Transverse colon (tissue), 4 donors: ENCODE measurements at regions not wholly inside any gene's neighbourhood (a gene's known extent, or its start where the extent isn't known, plus 50 kb on each side); places are given as distances from the start of the nearest gene placed in this dataset.

ENCODE experiments used
- DNase-seq: peaks from one replicate; pipeline ENCODE4 v3.0.0-alpha.2; 2019
- H3K27ac ChIP-seq, 4 donors: fragments of 200-600 bp; sonication (generic); 2 replicates each; pipeline ENCODE4 v1.5.1; 2016 to 2018; ENCODE audit warnings: inconsistent platforms in 4 of 4
- H3K27me3 ChIP-seq: fragments of 200-600 bp; sonication (generic); 2 replicates; pipeline ENCODE4 v1.5.1; 2017; ENCODE audit warnings: inconsistent platforms
- H3K36me3 ChIP-seq, 4 donors: fragments of 200-600 bp; sonication (generic); 2 replicates each; pipeline ENCODE4 v1.5.1; 2017 to 2019; ENCODE audit warnings: inconsistent platforms in 4 of 4
- H3K4me1 ChIP-seq, 4 donors: fragments of 200-600 bp; sonication (generic); 2 replicates each; pipeline ENCODE4 v1.5.1; 2017 to 2020; ENCODE audit warnings: inconsistent platforms in 4 of 4
- H3K4me3 ChIP-seq, 4 donors: fragments of 200-600 bp; sonication (generic); 1 replicate in 1 of 4; 2 replicates in 3 of 4; pipeline versions ENCODE4 v1.5.1 to v1.6.1; 2017 to 2019; ENCODE audit warnings: inconsistent platforms in 4 of 4
- H3K9me3 ChIP-seq, 2 donors: fragments of 200-600 bp; sonication (generic); 2 replicates each; pipeline ENCODE4 v1.5.1; 2017 to 2019; ENCODE audit warnings: inconsistent platforms in 2 of 2
- EP300 ChIP-seq: sonication (generic); formaldehyde crosslinking; IDR thresholded peaks from one replicate; pipeline ENCODE4 v1.6.1; 2017; ENCODE audit warnings: antibody characterized with exemption, low read depth
- POLR2A ChIP-seq: fragments of 450-650 bp; IDR thresholded peaks from one replicate; pipeline ENCODE4 v1.6.1; 2016; ENCODE audit warnings: antibody characterized with exemption, mild to moderate bottlenecking, moderate library complexity
- POLR2AphosphoS5 ChIP-seq, 3 donors: sonication (generic); formaldehyde crosslinking; IDR thresholded peaks; one replicate each; pipeline ENCODE4 v1.6.1; 2016; ENCODE audit warnings: antibody characterized with exemption in 3 of 3
- WGBS, 2 donors: methylation state at CpG; one replicate each; pipeline ENCODE4 v1.1.5; 2018; ENCODE audit warnings: low coverage in 1 of 2; 5-methylcytosine and 5-hydroxymethylcytosine counted together
- in situ Hi-C, 4 donors: fragments of 200-750 bp; cut with MboI; loops; one replicate each; pipeline versions ENCODE4 v1.15.0 to v1.15.1; 2017; ENCODE audit warnings: low sequenced_read_pairs in 3 of 4, low pct_ligation_motif_present in 1 of 4, low pct_unique_long_range_greater_than_20kb in 1 of 4
- intact Hi-C: fragments of 100-400 bp; cut with DNase I; formaldehyde crosslinking; loops from one replicate; pipeline ENCODE4 v1.15.1; 2023; ENCODE audit warnings: low total_unique reads
- TF ChIP-seq, protein P1 (sequence below), 5 experiments: fragments of 200-600 bp in 3 of 5; fragments of 450-650 bp in 2 of 5; sonication (generic) in 3 of 5; IDR thresholded peaks; 1 replicate in 2 of 5; 2 replicates in 3 of 5; pipeline ENCODE4 v1.5.1; 2016 to 2017; ENCODE audit warnings: antibody characterized with exemption in 5 of 5, inconsistent platforms in 3 of 5, mild to moderate bottlenecking in 2 of 5, moderate library complexity in 1 of 5

- intact Hi-C loops (no loop called here), in situ Hi-C loops (no loop called here)
- TF ChIP-seq POLR2A (no peak), EP300 (no peak), POLR2AphosphoS5 (IDR thresholded peaks at IDR 0.05) (no peak)
- TF ChIP-seq, protein P1, sequence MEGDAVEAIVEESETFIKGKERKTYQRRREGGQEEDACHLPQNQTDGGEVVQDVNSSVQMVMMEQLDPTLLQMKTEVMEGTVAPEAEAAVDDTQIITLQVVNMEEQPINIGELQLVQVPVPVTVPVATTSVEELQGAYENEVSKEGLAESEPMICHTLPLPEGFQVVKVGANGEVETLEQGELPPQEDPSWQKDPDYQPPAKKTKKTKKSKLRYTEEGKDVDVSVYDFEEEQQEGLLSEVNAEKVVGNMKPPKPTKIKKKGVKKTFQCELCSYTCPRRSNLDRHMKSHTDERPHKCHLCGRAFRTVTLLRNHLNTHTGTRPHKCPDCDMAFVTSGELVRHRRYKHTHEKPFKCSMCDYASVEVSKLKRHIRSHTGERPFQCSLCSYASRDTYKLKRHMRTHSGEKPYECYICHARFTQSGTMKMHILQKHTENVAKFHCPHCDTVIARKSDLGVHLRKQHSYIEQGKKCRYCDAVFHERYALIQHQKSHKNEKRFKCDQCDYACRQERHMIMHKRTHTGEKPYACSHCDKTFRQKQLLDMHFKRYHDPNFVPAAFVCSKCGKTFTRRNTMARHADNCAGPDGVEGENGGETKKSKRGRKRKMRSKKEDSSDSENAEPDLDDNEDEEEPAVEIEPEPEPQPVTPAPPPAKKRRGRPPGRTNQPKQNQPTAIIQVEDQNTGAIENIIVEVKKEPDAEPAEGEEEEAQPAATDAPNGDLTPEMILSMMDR (IDR thresholded peaks at IDR 0.05): no peak
- no peak for DNase-seq
- Histone ChIP-seq H3K27ac (no peak overlapping the region), H3K27me3 (no peaks in the 10 kb centered on the region), H3K4me1 (no peaks in the 10 kb centered on the region), H3K4me3 (no peak overlapping the region), H3K36me3 (no peaks in the 10 kb centered on the region), H3K9me3 (peaks cover 0 to 4% of the 10 kb centered on the region in 2 donors)
- whole genome bisulfite sequencing, 2 donors: 54% methylated on average over 1 of the region's 1 CpG; no CpG with 5 or more reads in 1 of the 2 donors
Measured at GRCh38 chr5:16253856-16254255, 74.3 kb upstream of the MARCHF11 start.

- Histone ChIP-seq H3K4me1 (no peaks in the 10 kb centered on the region), H3K27me3 (no peaks in the 10 kb centered on the region), H3K36me3 (no peaks in the 10 kb centered on the region), H3K9me3 (no peaks in the 10 kb centered on the region), H3K27ac (no peak overlapping the region), H3K4me3 (no peak overlapping the region)
- in situ Hi-C loops (no loop called here), intact Hi-C loops (no loop called here)
- 17 to 57% methylated on average over 1 of the region's 1 CpG for WGBS, 2 donors
- no peak for DNase-seq
- TF ChIP-seq EP300 (no peak), POLR2AphosphoS5 (IDR thresholded peaks at IDR 0.05) (no peak), POLR2A (no peak)
- TF ChIP-seq, protein P1 (IDR thresholded peaks at IDR 0.05): no peak
Measured at GRCh38 chr5:16245956-16246355, 66.4 kb upstream of the MARCHF11 start.

DNA sequence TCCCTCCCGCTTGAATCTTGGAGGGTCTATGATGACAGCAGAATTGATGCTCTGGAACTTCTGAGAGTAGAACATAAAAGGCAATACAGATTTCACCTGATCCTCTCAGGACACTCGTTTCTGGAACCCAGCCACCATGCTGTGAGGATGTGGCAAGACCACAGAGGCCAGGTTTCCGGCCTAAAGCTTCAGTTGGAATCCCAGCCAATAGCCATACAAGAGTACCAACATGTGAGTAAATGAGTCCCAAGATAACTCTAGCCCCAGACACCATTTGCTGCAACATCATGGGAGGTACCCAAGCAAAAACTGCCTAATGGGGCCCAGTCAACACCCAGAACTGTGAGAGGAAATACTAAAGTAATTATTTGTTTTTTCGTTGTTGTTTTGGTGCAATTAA is 65.7 kb upstream of the MARCHF11 start:
- TF ChIP-seq, protein P1 (IDR thresholded peaks at IDR 0.05): no peak
- no peak for TF ChIP-seq POLR2A
- TF ChIP-seq POLR2AphosphoS5 (IDR thresholded peaks at IDR 0.05): no peak
- no peak for TF ChIP-seq EP300
- in situ Hi-C loops (no loop called here), intact Hi-C loops (no loop called here)
- WGBS, 2 donors: 50 to 60% methylated on average over 1 to 4 of the region's 4 CpGs
- Histone ChIP-seq H3K4me1 (no peaks in the 10 kb centered on the region), H3K9me3 (no peaks in the 10 kb centered on the region), H3K27ac (no peak overlapping the region), H3K36me3 (no peaks in the 10 kb centered on the region), H3K4me3 (no peak overlapping the region), H3K27me3 (no peaks in the 10 kb centered on the region)
- no peak for DNase-seq

GRCh38 chr5:16238018-16238417 is 58.4 kb upstream of the MARCHF11 start:
- intact Hi-C loops (no loop called here), in situ Hi-C loops (no loop called here)
- 67 to 73% methylated on average over 1 of the region's 1 CpG for WGBS, 2 donors
- no peaks in the 10 kb centered on the region for H3K36me3 ChIP-seq
- no peaks in the 10 kb centered on the region for H3K9me3 ChIP-seq
- H3K27ac ChIP-seq: no peak overlapping the region
- no peak for DNase-seq
- TF ChIP-seq POLR2A: no peak
- TF ChIP-seq EP300: no peak
- TF ChIP-seq, protein P1 (IDR thresholded peaks at IDR 0.05): no peak
- no peak for TF ChIP-seq POLR2AphosphoS5 (IDR thresholded peaks at IDR 0.05)
- no peak overlapping the region for H3K4me3 ChIP-seq
- no peaks in the 10 kb centered on the region for H3K4me1 ChIP-seq
- H3K27me3 ChIP-seq: no peaks in the 10 kb centered on the region
